ENCODE measurements at regions not wholly inside any gene's neighbourhood (a gene's known extent, or its start where the extent isn't known, plus 50 kb on each side); places are given as distances from the start of the nearest gene placed in this dataset.

GRCh38 chr10:59580026-59580863 is 129.4 kb downstream of the SLC16A9 start:
- TF ChIP-seq CTCF (IDR thresholded peaks at IDR 0.05) (no peak), POLR2AphosphoS5 (IDR thresholded peaks at IDR 0.05; ENCODE audit: insufficient read depth in 1 of 2, low read depth in 1 of 2) (no peak)

Measured in vagina (tissue), 2 donors.